ENCODE measurements at regions not wholly inside any gene's neighbourhood (a gene's known extent, or its start where the extent isn't known, plus 50 kb on each side); places are given as distances from the start of the nearest gene placed in this dataset.

DNA sequence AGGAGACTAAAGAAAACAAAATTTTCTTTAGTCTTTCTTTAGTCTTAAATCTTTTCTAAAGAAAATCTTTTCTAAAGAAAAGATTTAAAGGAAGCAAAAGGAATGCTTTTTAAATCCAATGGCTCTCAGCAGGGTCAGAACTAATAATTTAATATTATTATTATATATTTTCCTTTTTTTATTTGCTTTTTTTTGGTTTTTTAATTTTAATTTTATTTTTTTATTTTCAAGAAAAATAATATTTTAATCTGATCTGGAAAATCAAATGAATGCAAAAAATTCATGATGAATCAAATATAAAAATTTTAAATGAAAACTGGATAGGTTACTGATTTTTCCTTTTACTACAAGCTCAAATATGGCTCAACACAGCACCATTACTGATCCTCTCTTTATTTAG, 70.7 kb upstream of the HECW1 start:
- TF ChIP-seq, protein P1, sequence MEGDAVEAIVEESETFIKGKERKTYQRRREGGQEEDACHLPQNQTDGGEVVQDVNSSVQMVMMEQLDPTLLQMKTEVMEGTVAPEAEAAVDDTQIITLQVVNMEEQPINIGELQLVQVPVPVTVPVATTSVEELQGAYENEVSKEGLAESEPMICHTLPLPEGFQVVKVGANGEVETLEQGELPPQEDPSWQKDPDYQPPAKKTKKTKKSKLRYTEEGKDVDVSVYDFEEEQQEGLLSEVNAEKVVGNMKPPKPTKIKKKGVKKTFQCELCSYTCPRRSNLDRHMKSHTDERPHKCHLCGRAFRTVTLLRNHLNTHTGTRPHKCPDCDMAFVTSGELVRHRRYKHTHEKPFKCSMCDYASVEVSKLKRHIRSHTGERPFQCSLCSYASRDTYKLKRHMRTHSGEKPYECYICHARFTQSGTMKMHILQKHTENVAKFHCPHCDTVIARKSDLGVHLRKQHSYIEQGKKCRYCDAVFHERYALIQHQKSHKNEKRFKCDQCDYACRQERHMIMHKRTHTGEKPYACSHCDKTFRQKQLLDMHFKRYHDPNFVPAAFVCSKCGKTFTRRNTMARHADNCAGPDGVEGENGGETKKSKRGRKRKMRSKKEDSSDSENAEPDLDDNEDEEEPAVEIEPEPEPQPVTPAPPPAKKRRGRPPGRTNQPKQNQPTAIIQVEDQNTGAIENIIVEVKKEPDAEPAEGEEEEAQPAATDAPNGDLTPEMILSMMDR (IDR thresholded peaks at IDR 0.05; ENCODE audit: poor library complexity): no peak
- no peak for TF ChIP-seq EZH2 (IDR thresholded peaks at IDR 0.05; ENCODE audit: borderline replicate concordance)
